Nephron progenitor cell (in vitro differentiated cells): ENCODE measurements at regions not wholly inside any gene's neighbourhood (a gene's known extent, or its start where the extent isn't known, plus 50 kb on each side); places are given as distances from the start of the nearest gene placed in this dataset.
"Not testable (repeated sequence)": the region's sequence is repeated elsewhere in the genome, so short reads cannot be mapped to it uniquely, and the experiment has no call there.

Experiments used
- DNase-seq: peaks from one replicate; pipeline ENCODE4 v3.0.0; 2021
- H3K27ac Mint-ChIP-seq: 2 replicates; pipeline ENCODE4 v1.8.0; 2021; ENCODE audit warnings: mild to moderate bottlenecking, moderate library complexity, mixed read lengths
- H3K27me3 Mint-ChIP-seq: 2 replicates; pipeline ENCODE4 v1.8.0; 2021; ENCODE audit warnings: mild to moderate bottlenecking, low read depth, mixed read lengths; ENCODE audit not compliant: poor library complexity
- H3K36me3 Mint-ChIP-seq: 2 replicates; pipeline ENCODE4 v1.8.0; 2021; ENCODE audit warnings: low read depth, mixed read lengths
- H3K4me1 Mint-ChIP-seq: 2 replicates; pipeline ENCODE4 v1.8.0; 2021; ENCODE audit warnings: mixed read lengths
- H3K4me3 Mint-ChIP-seq: 2 replicates; pipeline ENCODE4 v1.8.0; 2021; ENCODE audit warnings: mild to moderate bottlenecking, moderate library complexity, mixed read lengths
- H3K9me3 Mint-ChIP-seq: 2 replicates; pipeline ENCODE4 v1.8.0; 2021; ENCODE audit warnings: mild to moderate bottlenecking, moderate library complexity, mixed read lengths
- CTCF ChIP-seq: fragments of 200-600 bp; sonication (generic); IDR thresholded peaks from 2 replicates; pipeline ENCODE4 v1.5.0; 2021; ENCODE audit warnings: antibody characterized with exemption

GRCh38 chr3:80351201-80351600 is 583.4 kb upstream of the ROBO1 start:
- H3K27ac Mint-ChIP-seq = no peak overlapping the region
- no peaks in the 10 kb centered on the region for H3K36me3 Mint-ChIP-seq
- no peak overlapping the region for H3K4me3 Mint-ChIP-seq
- H3K9me3 Mint-ChIP-seq = no peaks in the 10 kb centered on the region
- H3K4me1 Mint-ChIP-seq = no peaks in the 10 kb centered on the region
- no peak for DNase-seq
- TF ChIP-seq CTCF = no peak
- H3K27me3 Mint-ChIP-seq = no peaks in the 10 kb centered on the region

DNA sequence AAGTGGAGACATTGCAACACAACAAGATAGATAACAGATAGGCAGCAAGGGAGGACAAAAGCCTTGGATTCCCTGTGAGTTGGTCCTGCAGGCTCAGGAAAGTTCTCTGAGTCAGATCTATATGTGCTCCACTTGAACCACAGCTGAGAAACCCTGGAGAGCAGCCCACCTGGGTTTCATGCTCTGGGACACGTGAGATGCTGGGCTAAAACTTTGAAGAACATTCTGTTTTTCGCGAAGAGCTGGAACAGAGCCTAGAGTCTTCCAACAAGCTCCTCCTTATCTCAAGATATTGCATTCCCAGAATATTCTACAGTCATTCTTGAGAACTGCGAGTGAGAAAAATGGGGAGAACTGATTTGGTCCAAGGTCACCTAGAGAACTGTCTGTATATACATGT is 583.0 kb upstream of the ROBO1 start:
- H3K4me3 Mint-ChIP-seq = no peak overlapping the region
- no peak for DNase-seq
- H3K27ac Mint-ChIP-seq = no peak overlapping the region
- no peaks in the 10 kb centered on the region for H3K4me1 Mint-ChIP-seq
- H3K9me3 Mint-ChIP-seq = no peaks in the 10 kb centered on the region
- no peak for TF ChIP-seq CTCF
- no peaks in the 10 kb centered on the region for H3K36me3 Mint-ChIP-seq
- H3K27me3 Mint-ChIP-seq = no peaks in the 10 kb centered on the region

- peaks cover 5% of the 10 kb centered on the region for H3K4me1 Mint-ChIP-seq
- no peak for DNase-seq
- no peak overlapping the region for H3K27ac Mint-ChIP-seq
- H3K4me3 Mint-ChIP-seq = no peak overlapping the region
- H3K36me3 Mint-ChIP-seq = no peaks in the 10 kb centered on the region
- peaks cover 3% of the 10 kb centered on the region for H3K27me3 Mint-ChIP-seq
- TF ChIP-seq CTCF = no peak
- no peaks in the 10 kb centered on the region for H3K9me3 Mint-ChIP-seq
These were observed 570.6 kb upstream of the ROBO1 start for GRCh38 chr3:80338366-80338765.

DNA sequence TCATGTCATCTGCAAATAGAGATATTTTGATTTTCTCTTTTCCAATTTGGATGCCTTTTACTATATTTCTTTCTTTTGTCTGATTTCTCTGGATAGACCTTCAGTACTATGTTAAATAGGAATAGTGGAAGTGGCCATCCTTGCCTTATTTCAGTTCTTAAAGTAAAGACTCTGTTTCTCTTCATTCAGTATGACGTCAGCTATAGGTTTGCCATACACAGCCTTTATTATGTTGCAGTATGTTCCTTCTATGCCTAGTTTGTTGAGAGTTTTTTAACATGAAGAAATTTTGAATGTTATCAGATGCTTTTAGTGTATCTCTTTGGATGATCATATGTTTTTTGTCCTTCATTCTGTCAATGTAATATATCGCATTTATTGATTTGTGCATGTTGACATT is 566.7 kb upstream of the ROBO1 start:
- Mint-ChIP-seq H3K27me3 (peaks cover 3% of the 10 kb centered on the region), H3K36me3 (no peaks in the 10 kb centered on the region), H3K4me1 (no peaks in the 10 kb centered on the region), H3K9me3 (no peaks in the 10 kb centered on the region), H3K27ac (no peak overlapping the region), H3K4me3 (no peak overlapping the region)
- no peak for DNase-seq
- no peak for TF ChIP-seq CTCF

DNA sequence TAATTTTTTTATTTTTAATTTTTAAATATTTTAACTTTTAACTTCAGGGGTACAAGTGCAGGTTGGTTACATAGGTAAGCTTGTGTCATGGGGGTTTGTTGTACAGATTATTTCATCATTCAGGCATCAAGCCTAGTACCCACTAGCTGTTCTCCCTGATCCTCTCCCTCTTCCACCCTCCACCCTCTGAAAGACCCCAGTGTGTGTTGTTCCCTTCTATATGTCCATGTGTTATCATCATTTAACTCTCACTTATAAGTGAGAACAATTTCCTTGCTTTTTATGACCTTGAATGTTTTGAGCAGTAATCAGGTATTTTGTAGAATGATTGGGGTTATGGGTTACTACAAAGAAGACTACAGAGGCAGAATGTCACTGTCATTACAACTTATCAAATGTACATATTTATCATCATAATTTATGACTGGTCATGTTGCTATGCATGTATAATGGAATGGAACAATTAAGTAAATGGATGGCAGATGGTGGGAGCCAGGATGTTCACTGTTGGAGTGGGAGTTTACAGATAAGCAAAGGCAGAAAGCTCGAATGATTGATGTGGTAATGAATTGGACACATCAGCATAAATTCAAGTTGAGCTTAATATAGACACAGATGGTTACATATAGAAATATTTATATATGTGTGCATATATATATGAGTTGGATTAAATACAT is 563.8 kb upstream of the ROBO1 start:
- DNase-seq = no peak
- Mint-ChIP-seq H3K9me3 (no peaks in the 10 kb centered on the region), H3K36me3 (no peaks in the 10 kb centered on the region), H3K4me3 (no peak overlapping the region), H3K27me3 (peaks cover 4% of the 10 kb centered on the region), H3K4me1 (no peaks in the 10 kb centered on the region), H3K27ac (no peak overlapping the region)
- no peak for TF ChIP-seq CTCF

- not testable (repeated sequence) for H3K4me1 Mint-ChIP-seq, H3K27ac Mint-ChIP-seq, H3K4me3 Mint-ChIP-seq, H3K27me3 Mint-ChIP-seq, H3K36me3 Mint-ChIP-seq, DNase-seq
- peaks cover 14% of the 10 kb centered on the region for H3K9me3 Mint-ChIP-seq
These were observed 546.7 kb upstream of the ROBO1 start for GRCh38 chr3:80314541-80314940.
